Activated CD4-positive, alpha-beta T cell treated with anti-CD3 and anti-CD28 coated beads, Interleukin-2, amount 50 U/mL, for 24 hours (primary cell): ENCODE measurements at regions not wholly inside any gene's neighbourhood (a gene's known extent, or its start where the extent isn't known, plus 50 kb on each side); places are given as distances from the start of the nearest gene placed in this dataset.

ENCODE experiments used
- DNase-seq, 2 donors: peaks; one replicate each; pipeline ENCODE4 v3.0.0-alpha.2; 2020; ENCODE audit warnings: low read depth in 1 of 2, low spot score in 1 of 2

DNA sequence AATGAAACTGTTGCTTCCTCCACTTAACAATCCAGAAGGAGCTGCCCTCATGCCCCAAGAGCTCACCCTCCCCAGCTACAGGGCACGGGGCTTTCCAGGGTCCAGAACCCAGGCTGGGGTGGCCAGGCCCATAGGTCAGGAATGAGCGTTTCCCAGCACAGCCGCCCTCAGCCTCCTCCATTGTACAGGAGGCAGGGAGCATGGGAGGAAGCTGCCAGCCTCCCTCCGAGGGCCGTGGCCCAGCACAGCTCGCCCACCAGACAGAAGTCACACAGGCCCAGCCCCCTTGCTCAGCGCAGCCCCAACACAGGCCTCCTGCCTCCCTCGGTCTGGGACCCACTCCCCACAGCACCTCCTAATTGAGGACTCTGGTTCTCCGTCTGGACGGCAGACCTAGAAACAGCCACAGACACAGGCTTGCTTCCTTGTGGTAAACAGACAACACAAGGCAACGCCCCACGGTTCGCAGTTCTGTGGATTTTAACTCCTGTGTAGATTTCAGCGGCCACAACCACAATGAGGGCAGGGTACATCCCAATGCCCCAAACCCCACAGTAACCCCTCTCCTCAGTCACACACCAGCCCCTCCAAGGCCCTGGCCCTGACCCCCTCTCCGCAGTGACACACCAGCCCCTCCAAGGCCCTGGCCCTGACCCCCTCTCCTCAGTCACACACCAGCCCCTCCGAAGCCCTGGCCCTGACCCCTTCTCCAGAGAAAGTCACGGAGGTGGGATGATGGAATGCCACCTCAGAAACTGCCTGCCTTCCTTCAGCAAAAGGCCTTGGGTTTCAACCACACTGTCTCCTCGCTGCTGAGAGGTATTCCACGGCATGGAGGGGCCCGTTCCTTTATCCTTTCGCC, 173.5 kb downstream of the DLL1 start:
- DNase-seq = no peak

DNA sequence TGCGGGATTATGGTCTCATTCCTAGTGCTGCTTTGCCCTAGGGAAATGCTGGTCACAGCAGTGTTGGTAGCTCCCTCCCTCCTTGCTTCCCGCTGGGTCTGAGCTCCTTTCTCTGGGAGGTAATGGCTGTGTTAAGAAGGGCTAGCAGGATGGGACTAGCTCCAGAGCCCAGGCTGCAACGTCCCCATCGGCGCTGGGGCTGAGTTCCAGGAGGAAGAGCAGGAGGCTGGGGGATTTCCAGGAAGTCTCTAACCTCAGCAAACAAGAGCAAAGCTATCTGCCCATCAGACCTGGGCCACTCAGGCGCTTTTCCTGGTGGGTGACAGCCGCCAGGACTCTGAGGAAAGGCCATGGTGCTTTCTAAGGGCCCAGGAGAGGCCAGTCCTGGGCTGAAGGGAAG, 174.2 kb downstream of the DLL1 start:
- DNase-seq = no peak

DNA sequence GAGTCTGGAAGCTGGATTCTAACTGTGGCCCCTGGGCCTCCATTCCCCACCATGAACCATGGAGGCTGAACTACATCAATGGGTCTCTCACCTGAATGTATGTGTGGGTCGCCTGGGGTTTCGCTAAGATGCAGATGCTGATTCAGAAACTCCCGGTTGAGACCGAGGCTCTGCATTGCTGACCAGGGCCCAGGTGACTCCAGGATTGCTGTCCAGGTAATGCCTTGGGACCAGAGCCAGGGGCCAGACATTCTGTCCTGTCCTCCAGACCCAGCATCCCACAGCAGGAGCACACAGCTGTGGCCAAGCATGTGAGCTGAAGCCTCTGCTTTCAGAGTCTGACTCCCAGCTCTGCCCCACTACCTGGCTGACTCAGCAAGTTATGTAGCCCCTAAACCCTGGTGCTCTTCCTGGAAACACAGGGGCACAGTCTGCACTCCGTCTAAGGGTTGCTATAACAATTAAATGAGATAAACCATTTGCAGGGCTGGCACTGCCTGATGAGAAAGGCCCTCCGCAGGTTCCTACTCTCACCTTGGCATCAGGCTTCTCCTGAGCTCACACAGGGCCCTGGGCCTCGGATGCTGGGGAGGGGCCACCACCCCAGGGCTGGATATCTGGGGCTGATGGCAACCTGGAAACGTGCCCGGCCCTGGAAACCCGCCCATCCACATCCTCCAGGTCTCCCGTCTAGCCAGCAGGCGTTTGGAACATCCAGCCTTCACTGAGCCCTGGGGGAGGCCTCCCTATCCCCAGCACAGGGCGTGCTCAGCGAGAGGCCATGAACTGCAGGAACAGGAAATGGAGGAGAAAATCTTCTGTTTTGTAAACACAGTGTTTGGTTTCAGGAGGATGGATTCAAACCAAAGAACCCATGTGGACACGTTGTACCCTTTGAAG, 175.7 kb downstream of the DLL1 start:
- no peak for DNase-seq

DNA sequence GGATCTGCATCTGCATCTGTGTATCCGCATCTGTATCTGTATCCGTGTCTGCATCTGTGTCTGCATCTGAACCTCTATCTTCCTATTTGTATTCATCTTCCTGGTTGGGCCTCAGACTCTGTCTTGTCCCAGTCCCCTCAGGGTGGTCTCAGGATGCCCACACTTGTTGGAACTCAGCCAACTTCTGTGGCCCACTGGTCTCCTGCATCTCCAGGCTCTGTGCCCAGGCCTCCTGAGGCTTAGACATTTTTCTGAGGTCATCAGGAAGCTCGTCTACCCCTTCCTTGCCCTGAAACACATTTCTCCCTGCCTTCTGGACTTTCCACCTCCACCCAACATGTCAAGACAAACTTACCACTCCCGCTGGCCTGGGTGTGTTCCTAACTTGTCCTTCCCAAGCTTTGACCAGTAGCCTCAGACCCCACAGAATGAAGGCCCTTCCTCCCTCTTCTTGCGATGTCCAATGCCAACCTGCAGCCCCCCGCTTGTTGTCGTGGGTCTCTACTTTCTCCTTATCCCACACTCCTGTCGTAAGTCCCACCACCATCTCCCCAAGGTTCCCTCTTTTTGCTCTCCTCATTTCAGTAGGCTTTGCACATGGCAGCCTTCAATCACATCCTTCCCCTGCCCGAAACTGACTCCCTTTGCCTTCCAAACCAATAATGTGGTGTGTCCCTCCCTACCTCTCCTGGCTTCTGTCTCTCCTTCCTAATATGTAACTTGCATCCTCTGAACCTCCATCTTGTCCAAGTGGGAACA, 176.5 kb downstream of the DLL1 start:
- DNase-seq = no peak

DNA sequence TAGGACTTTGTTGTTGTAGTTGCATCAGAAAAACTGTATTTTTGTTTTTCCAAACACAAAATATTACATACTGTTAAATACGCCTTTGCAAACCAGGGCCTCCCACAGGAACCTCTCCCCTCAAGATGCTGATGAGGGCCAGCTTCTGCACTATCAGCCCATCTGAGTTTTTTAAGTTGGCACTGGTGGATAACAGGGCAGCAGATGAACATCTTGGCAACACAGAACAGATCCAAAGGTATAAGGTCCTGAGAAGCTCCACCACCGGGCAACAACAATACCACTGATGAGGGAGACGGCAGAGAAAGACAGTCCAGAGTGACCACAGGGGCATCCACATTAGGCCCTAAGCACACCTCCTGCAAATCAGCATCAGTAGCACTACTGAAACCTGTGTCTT, 177.7 kb downstream of the DLL1 start:
- no peak for DNase-seq

DNA sequence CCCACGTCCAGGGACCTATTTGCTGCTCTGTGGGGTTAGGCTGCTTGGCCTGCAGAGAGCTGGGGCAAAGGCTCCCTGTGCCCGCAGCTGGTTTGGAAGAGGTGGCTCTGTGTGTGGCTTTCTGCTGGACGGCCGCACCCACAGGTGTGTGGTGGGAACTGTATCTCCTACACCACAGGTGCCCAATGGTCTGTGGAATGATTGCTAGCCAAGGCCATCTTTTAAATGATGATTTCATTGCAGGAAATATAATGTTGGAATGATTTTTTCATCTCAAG, 178.4 kb downstream of the DLL1 start:
- no peak for DNase-seq

DNA sequence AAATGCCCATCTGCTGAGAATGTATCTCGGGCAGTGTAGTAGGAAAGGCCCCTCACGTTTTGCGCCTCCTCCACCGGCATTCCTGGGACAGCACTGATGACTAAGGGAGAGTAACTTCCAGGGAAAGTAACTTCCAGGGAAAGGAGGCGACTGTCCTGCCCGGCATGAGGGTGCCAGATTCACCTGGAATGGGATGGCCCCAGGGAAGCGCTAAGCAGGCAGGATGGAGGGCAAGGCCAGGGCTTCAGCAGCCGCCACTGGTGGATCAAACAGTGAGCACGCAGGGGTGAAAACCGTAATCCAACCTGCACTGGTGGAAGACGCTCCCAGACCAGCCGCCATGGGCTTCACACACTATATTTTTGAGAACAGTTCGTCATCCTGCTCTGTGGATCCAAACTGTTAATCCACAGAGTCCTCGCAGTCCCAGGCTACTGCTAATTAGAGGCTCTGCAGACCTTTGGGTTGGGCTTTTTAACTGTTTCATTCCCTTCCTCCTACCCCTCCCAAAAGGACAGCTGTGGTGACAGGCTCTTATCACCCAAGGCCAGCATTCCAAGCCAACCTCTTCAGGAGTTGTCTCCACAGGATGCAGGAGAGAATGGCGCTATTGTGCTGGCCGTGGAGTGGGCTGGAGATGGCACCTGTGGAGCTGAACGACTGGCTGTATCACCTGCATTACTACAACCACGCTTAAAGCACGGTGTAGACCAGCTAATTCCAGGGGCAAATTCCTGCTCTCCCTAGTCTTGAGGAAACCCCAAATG, 178.9 kb downstream of the DLL1 start:
- no peak for DNase-seq

DNA sequence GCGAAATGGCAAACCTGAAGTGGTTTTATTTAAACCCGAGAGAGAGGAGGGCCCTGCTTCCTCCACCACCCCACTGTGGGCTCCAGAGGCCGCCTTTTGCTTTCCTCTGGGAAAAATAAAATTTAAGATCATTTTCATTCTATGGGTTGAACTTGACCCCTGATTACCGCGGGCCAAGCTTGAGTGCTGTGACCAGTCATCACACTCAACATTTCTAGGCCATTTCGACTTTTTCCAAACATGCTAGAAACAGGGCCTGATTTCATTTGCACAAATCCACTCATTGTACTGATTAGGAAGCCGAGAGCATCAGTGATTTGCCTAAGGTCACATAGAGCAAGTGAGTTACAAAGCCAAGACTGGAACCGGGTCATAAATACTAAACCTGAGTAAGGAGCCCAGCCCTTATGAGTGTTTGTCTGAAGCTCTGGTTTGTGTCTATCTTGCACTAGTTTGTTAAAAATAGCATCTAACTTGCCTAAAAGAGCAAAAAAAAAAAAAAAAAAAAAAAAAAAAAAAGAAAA, 179.7 kb downstream of the DLL1 start:
- DNase-seq = no peak

DNA sequence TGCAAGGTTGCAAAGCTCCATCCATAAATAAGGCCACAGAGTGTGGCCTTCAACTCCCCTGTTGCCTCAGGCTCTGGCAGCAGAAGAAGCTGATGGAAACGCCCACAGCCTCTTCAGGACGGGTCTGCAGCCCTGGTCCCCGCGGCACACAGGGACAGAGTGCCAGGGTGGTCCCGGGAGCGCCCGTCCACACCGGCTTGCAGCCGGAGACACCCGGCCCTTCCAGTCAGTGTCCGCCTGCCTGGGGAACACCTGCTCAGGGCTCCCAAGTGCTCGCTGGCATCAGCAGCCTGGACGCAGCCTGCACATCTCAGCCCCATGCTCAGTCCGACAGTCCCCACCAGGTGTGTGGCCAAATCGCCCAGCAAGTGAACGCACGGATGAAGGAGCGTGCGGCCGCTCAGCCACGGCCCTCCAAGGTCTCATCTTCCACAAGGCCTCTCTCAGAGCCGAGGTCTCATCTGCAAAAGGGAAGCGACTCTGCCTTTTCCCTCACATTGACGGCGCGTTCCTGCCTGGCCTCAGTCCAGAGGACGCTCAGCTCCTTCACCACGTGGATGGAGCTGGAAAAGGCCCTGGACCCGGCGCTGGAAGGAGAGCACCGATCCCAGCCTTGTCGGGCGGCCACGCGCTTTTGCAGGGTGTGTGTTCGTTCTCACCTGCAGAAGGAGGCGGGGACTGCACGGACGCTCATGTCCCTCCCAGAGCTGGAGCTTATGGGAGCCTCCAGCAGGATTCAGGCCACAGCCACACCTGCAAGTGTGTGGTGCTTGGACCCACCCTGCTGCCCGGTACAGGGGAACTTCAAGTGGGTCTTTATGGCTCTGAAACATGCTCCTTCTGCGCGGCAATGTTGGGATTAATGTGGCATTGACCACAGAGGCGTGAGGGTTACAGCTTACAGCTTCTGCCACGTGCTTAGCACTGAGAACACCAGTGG, 180.4 kb downstream of the DLL1 start:
- DNase-seq = no peak

DNA sequence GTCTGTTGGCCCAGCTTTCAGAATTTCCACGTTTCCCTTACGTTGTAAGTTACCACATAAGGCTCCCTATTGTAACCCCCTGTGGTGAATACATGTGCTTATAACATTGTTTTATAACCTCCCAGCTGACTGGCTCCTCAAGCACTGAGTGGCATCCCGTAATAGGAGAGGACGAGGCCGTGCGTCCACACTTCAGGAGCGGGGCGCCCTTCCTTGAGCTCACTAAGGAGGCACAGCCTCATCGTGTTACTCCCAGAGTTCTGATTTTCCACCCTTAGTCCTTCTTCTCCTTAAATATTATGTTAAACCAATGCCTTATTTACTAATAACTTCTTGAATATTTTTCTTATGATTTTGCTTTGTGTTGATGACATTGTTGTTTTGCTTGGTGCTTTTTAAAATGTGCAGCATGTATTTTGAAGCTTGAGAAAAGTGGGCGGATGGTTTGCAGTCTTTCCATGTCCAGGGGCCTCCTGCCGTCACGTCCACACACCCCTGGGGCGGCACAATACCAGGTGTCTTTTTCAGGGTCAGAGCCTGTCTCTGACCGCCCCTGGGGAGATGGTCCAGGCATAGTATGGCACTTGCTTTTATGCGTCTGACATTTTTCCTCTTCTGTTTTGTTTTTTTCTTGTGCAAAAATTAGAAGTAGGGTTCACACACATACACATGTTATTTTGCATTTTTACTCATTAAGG, 181.8 kb downstream of the DLL1 start:
- no peak for DNase-seq

DNA sequence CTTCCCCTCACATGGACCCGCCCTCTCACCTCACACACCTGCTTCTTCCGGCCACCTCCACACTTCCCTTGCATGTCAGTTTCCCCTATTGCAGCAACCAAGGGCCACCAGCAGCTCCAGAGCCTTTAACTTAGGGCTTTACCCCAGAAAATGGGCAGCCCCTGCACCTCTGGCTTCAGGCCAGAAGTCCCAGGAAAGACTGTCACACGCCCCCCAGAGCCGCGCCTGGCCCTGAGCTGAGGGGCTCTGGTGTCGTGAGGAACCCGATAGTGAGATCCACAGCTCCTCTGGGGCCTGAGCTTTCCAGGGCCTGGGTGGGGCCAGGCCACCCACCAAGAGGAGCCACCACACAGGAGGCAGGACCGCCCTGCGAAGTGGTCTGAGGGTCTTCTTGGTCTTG, 182.4 kb downstream of the DLL1 start:
- DNase-seq = no peak

DNA sequence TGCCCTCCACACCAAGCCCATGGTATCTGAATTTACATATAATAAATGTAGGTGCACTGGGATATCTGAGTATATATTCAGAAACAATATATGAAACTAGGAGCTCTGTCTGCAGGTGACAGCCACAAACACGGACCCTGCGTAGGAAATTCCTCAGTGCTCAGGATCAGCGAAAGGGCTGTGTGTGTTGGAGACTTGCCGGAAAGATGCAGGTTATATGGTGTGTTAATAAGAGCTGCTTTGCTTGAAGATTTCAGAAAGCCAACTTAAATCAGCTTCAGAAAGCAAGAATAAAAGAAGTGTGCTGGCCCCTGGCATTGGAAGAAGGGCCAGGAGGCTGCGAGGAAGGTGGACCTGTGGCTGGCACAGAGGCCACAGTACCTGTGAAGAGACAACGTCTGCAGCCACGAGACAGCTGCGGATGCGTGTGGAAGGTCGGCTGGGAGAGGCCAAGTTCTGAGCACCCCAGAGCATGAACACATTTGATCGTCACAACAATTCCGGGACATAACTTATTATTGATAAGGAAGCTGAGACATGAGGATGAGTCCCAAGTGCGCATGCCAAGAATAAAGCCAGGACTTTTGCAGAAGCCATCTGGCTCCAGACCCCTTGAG, 183.2 kb downstream of the DLL1 start:
- no peak for DNase-seq

DNA sequence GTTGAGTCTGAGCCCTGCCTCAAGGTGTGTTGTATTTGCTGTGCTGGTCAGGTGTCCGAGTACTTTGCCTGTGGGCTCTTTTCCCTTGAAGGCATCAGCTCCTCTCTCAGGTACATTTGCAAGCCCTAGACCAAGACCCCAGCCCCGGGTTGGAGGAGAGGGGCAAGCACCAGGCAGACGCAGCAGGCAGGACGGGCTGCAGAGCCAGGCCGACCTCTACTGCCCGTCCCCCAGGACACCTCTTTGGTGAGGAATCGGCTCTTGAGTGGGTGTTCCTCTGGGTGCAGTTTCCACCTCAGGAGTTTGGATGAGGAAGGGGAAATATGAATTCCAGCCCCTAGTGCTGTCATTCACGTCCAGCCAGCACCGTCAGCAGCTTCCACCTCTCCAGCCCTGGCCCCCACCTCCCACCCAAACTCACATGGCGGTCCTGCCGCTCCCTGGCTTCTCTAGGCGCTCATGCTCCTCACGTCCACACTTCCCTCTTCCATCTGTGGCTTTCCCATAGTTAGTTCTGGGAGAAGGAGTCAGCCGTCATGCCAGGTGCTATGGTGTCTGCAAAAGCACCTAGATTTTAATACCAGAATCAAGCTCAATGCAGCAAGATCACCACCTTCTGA, 183.9 kb downstream of the DLL1 start:
- no peak for DNase-seq

DNA sequence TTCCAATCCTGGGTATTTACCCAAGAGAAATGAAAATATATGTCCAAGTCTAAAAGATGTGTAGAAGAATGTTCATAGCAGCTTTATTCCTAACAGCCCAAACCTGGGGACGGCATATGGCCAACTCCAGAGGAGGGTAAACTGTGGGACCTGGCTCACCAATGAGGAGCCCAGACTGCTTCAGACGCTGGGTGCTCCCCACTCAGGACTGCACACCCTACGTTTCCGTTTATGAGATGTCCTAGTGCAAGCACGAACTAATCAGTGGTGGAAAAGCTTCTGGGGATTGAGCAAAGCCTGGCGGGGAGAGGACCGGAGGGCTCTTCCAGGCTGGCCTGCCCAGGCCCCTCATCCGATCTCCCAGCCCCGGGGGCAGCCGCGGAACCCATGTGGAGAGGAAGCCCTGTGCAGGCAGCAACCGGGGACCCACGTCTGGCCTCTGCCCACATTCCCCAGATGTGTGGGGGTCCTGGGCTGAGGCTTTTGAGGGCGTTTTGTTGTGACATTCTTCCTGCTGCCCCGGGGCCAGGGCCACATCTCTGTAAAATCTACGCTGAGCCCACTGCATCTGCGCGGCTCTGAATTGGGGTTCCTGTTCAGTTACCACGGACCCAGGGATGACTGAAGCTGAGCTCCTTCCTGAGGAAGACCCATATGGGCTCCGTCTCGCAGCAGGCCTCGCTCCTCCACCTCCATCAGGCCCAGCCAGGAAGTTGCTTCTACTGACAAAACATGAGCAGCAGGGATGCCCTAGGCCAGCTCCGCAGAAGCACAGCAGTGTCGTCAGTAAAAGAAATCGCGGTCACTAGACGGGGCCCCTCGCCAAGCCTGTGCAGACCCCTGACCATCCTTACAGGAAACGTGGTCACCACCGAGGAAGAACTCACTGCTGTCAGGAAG, 188.0 kb downstream of the DLL1 start:
- no peak for DNase-seq

DNA sequence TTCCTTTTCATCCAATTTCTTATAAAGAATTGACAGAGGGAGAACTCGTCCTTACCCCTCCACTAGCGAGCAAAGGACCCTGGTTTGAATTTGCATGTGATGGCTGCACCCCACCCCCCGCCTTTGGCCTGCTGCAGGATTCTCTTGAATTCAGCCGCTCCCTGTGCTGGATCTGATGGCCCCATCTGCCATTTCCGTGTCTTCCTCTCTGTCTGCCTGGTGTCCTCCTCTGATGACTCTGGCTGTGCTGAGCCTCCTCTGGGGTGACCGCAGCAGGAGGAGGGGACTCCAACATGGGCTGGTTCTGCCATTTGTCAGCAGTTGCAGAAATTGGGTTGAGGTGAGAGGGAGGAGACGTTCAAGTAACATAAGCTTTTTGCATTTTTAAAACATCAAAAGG, 188.8 kb downstream of the DLL1 start:
- no peak for DNase-seq

DNA sequence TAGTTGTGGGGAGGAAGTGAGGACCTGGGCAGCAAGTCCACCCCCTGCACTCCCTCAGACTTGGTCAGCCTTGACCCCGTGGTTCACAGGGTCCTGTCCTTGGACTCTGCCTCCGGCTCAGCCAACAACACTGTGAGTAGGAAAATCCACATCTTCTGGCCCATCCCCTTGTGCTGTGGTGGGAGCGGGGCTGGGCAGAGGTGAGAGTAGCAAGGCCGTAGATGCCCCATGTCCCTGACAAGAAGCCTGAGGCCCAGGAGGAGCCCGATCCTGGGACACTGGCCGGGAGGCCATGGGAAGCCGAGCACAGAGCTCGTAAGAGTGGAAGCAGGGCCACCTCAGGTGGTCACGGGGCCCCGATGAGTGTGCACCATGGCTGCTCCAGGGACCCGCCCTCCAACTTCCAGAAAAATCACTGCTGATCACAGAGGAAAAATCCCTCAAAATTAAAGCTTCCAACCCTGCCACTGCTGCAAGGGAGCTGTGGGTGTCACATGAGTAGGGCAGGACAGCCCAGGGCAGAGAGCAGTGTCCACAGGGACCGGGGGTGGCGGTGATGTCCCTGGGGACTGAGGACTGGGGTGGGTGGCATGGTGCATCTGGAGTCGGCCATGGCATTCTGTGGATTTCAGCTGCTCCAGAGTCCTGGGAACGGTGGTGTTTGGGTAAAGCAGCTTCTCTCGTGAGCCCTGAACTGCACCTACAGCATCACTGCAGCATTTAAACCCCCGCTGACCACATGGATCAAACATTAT, 189.4 kb downstream of the DLL1 start:
- DNase-seq = no peak

DNA sequence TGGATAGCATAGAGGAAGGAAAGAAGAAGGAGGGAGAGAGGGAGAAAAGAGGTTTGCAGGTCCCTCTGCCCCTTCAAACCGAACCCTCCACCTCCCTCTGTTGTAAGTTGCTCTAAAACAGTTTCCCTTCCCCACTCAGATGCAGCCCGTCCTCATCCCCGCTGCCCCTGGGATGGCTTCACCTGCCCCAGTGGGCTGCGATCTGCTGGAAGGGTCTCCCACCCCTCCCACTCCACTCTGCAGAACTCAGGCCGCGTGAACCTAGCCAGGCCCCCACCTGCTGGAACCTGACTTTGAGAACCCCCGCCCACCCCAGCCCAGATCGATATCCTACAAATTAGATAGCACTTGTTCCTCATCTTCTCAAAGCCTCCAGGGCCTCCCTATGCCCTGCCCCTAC, 190.8 kb downstream of the DLL1 start:
- DNase-seq = no peak
